K562 (cell line): ENCODE measurements at regions not wholly inside any gene's neighbourhood (a gene's known extent, or its start where the extent isn't known, plus 50 kb on each side); places are given as distances from the start of the nearest gene placed in this dataset.

ENCODE experiments used
- ADNP ChIP-seq: fragments of 200-800 bp; sonication (Bioruptor generic); IDR thresholded peaks from 2 replicates; pipeline ENCODE4 v1.6.1; 2016; ENCODE audit warnings: missing genetic modification characterization, missing compliant biosample characterization
- ARHGAP35 ChIP-seq: fragments of 450-650 bp; IDR thresholded peaks from 2 replicates; pipeline ENCODE4 v1.6.1; 2018; ENCODE audit not compliant: partially characterized antibody
- ARNT ChIP-seq, 2 experiments: fragments of 450-650 bp; IDR thresholded peaks; 2 replicates each; pipeline ENCODE4 v1.6.1; 2016; ENCODE audit warnings: mild to moderate bottlenecking in 1 of 2
- CBFA2T3 ChIP-seq: fragments of 450-650 bp; IDR thresholded peaks from 2 replicates; pipeline ENCODE4 v1.6.1; 2017
- DIDO1 ChIP-seq: fragments of 450-650 bp; IDR thresholded peaks from 2 replicates; pipeline ENCODE4 v1.6.1; 2016; ENCODE audit warnings: low read depth, missing biosample characterization, missing genetic modification characterization
- FUS ChIP-seq: fragments of 200-400 bp; formaldehyde crosslinking; optimal IDR thresholded peaks from 2 replicates; pipeline ENCODE3; 2017; ENCODE audit warnings: low read depth, low read length
- GABPA ChIP-seq: fragments of 200-800 bp; sonication (Bioruptor generic); conservative IDR thresholded peaks from 2 replicates; pipeline ENCODE4 v1.6.1; 2016; ENCODE audit warnings: low read depth, missing genetic modification characterization, missing compliant biosample characterization
- GATAD2B ChIP-seq: fragments of 450-650 bp; IDR thresholded peaks from 2 replicates; pipeline ENCODE4 v1.6.1; 2017; ENCODE audit warnings: mild to moderate bottlenecking, borderline replicate concordance
- IRF2 ChIP-seq: sonication (generic); formaldehyde crosslinking; IDR thresholded peaks from 2 replicates; pipeline ENCODE4 v1.8.1; 2022; ENCODE audit warnings: mild to moderate bottlenecking, missing genetic modification reagents
- MTA2 ChIP-seq: fragments of 450-650 bp; IDR thresholded peaks from 2 replicates; pipeline ENCODE4 v1.6.1; 2016; ENCODE audit warnings: low read depth
- PHB2 ChIP-seq: fragments of 450-650 bp; IDR thresholded peaks from 2 replicates; pipeline ENCODE4 v1.6.1; 2017; ENCODE audit warnings: low read depth
- POLR3A ChIP-seq: IDR thresholded peaks from 2 replicates; pipeline ENCODE4 v1.6.1; 2011; ENCODE audit warnings: borderline replicate concordance, mild to moderate bottlenecking, moderate library complexity; ENCODE audit not compliant: insufficient read length, insufficient read depth; ENCODE audit errors: extremely low read depth
- PYGO2 ChIP-seq: fragments of 450-650 bp; IDR thresholded peaks from 2 replicates; pipeline ENCODE4 v1.6.1; 2016; ENCODE audit warnings: mild to moderate bottlenecking, missing genetic modification characterization, moderate library complexity, missing compliant biosample characterization
- RAD21 ChIP-seq, 2 experiments: fragments of 250-450 bp in 1 of 2; fragments of 450-650 bp in 1 of 2; sonication (Bioruptor Pico) in 1 of 2; formaldehyde crosslinking in 1 of 2; IDR thresholded peaks in 1 of 2; conservative IDR thresholded peaks in 1 of 2; 2 replicates each; pipeline versions ENCODE4 v1.4.0 to v1.8.0; 2020 to 2022; ENCODE audit warnings: mild to moderate bottlenecking in 2 of 2, moderate library complexity in 1 of 2
- RHOXF2B ChIP-seq: fragments of 250-450 bp; sonication (Bioruptor Pico); conservative IDR thresholded peaks from 2 replicates; pipeline ENCODE4 v1.5.1; 2021
- SFPQ ChIP-seq: fragments of 200-400 bp; formaldehyde crosslinking; IDR thresholded peaks from 2 replicates; pipeline ENCODE4 v1.6.1; 2017; ENCODE audit warnings: mild to moderate bottlenecking, low read depth, low read length, moderate library complexity
- SUPT5H ChIP-seq: fragments of 450-650 bp; IDR thresholded peaks from 2 replicates; pipeline ENCODE4 v1.6.1; 2016
- TAF1 ChIP-seq: IDR thresholded peaks from 2 replicates; pipeline ENCODE4 v1.6.1; 2011; ENCODE audit warnings: mild to moderate bottlenecking, low read length, moderate library complexity; ENCODE audit not compliant: insufficient read depth, control insufficient read depth, severe bottlenecking; ENCODE audit errors: extremely low read depth
- TAL1 ChIP-seq: fragments of 450-650 bp; IDR thresholded peaks from 2 replicates; pipeline ENCODE4 v1.6.1; 2016; ENCODE audit warnings: mild to moderate bottlenecking
- TBL1XR1 ChIP-seq, 2 experiments: IDR thresholded peaks; 2 replicates each; pipeline ENCODE4 v1.6.1; 2012; ENCODE audit warnings: improper control_type of control experiment in 2 of 2, low read length in 2 of 2, mild to moderate bottlenecking in 1 of 2
- TCF3 ChIP-seq: sonication (generic); formaldehyde crosslinking; IDR thresholded peaks from 2 replicates; pipeline ENCODE4 v1.4.0; 2020; ENCODE audit warnings: mild to moderate bottlenecking, missing genetic modification reagents
- ZEB2 ChIP-seq: fragments of 450-650 bp; IDR thresholded peaks from 2 replicates; pipeline ENCODE4 v1.6.1; 2016
- ZNF134 ChIP-seq: fragments of 250-450 bp; sonication (Bioruptor Pico); conservative IDR thresholded peaks from 2 replicates; pipeline ENCODE4 v1.4.0; 2020
- ZNF23 ChIP-seq: fragments of 250-450 bp; sonication (Bioruptor Pico); IDR thresholded peaks from 2 replicates; pipeline ENCODE4 v1.4.0; 2020; ENCODE audit warnings: mild to moderate bottlenecking
- ZNF41 ChIP-seq: fragments of 250-450 bp; sonication (Bioruptor Pico); conservative IDR thresholded peaks from 2 replicates; pipeline ENCODE4 v1.4.0; 2020; ENCODE audit warnings: mild to moderate bottlenecking
- ZNF511 ChIP-seq: sonication (generic); formaldehyde crosslinking; IDR thresholded peaks from 2 replicates; pipeline ENCODE4 v1.8.0; 2022; ENCODE audit warnings: mild to moderate bottlenecking, missing genetic modification reagents
- ZNF586 ChIP-seq: fragments of 450-650 bp; formaldehyde crosslinking; conservative IDR thresholded peaks from 2 replicates; pipeline ENCODE4 v1.4.0; 2020; ENCODE audit warnings: mild to moderate bottlenecking, moderate library complexity
- TF ChIP-seq, protein P1 (sequence below): fragments of 450-650 bp; formaldehyde crosslinking; IDR thresholded peaks from 2 replicates; pipeline ENCODE4 v1.4.0; 2020; ENCODE audit warnings: mild to moderate bottlenecking, moderate library complexity

GRCh38 chr1:244354810-244355278, 96.9 kb downstream of the ADSS2 start (continued):
- TF ChIP-seq ZNF586 (CRISPR knock-in tag) (no peak), TCF3 (peak; percentile 92), ARNT (IDR thresholded peaks at IDR 0.05) (peak; percentile 19 to 63; a peak in 3 of 4 replicates), ZNF23 (no peak), FUS (no peak), PYGO2 (tag) (peak; percentile 47; the same call in 1 of the 2 replicates), ZNF41 (CRISPR knock-in tag) (no peak), DIDO1 (tag) (no peak), TBL1XR1 (IDR thresholded peaks at IDR 0.05; ENCODE audit: low read length in 2 of 2) (peak; percentile 36 to 62; a peak in 1 of 4 replicates), TAF1 (no peak), GABPA (peak; percentile 63), IRF2 (CRISPR knock-in tag) (no peak), POLR3A (no peak), RAD21 (CRISPR knock-in tag; conservative IDR thresholded peaks at IDR 0.05 in 1 of 2, IDR thresholded peaks at IDR 0.05 in 1 of 2) (0 out of 4 replicates have a peak, but pooled peaks of 1 of the 2 experiments have one; percentile 1), SUPT5H (no peak), PHB2 (peak; percentile 65), ZEB2 (no peak), RHOXF2B (CRISPR knock-in tag) (0 out of 2 replicates have a peak, but pooled peaks have one; percentile 37), ARHGAP35 (no peak), TAL1 (peak; percentile 93), ADNP (peak; percentile 73; the same call in 1 of the 2 replicates), SFPQ (no peak), ZNF511 (no peak), CBFA2T3 (peak; percentile 97), ZNF134 (CRISPR knock-in tag) (no peak; the same call in 1 of the 2 replicates), MTA2 (peak; percentile 79), GATAD2B (no peak)
- TF ChIP-seq, protein P1, sequence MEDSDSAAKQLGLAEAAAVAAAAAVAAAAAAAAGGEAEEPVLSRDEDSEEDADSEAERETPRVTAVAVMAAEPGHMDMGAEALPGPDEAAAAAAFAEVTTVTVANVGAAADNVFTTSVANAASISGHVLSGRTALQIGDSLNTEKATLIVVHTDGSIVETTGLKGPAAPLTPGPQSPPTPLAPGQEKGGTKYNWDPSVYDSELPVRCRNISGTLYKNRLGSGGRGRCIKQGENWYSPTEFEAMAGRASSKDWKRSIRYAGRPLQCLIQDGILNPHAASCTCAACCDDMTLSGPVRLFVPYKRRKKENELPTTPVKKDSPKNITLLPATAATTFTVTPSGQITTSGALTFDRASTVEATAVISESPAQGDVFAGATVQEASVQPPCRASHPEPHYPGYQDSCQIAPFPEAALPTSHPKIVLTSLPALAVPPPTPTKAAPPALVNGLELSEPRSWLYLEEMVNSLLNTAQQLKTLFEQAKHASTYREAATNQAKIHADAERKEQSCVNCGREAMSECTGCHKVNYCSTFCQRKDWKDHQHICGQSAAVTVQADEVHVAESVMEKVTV (CRISPR knock-in tag): no peak
